Renal cortex interstitium (tissue), 11 donors: ENCODE measurements at regions not wholly inside any gene's neighbourhood (a gene's known extent, or its start where the extent isn't known, plus 50 kb on each side); places are given as distances from the start of the nearest gene placed in this dataset.

Experiments used
- DNase-seq, 11 donors: peaks; one replicate each; pipeline ENCODE4 v3.0.0-alpha.2; 2013; ENCODE audit warnings: low read depth in 9 of 11, low spot score in 4 of 11; ENCODE audit errors: extremely low read depth in 1 of 11

DNA sequence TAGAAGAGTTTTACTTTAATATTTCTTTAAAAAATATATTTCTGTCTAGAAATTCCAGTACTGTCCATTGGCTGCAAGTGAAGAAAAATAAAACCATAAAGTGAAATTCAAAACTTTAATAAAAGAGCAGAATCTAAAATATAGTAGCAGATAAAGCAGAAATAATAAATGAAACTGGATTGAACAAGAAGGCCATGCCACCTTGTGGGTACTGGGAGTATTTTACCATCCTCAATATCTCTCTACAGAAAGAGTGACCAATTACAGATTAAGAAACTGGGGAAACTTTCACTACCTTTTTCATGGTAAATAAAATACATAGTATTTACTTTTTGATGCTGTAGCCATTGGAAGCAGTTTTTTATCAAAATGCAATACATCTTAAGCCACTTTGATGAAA is 220.5 kb downstream of the BCAT1 start:
- no peak for DNase-seq

DNA sequence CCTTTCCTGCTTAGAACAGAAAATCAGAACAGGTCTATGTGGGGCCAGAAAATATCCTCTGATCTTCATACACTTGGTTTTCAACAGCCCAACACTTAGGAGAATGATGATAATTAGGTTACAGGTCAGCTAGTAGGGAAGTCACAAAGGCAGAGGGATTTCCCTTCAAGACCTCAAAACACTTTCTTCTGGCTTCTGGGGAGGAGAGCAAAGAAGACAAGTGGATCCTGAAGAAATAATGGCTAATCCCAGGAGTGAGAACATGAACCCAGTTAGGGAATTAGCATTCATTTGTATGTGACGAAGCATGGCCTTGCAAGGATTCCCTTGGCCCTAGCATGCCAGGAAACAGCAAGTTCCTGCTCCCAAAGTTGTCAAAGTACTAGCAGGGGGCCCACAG is 223.3 kb downstream of the BCAT1 start:
- DNase-seq: no peak

DNA sequence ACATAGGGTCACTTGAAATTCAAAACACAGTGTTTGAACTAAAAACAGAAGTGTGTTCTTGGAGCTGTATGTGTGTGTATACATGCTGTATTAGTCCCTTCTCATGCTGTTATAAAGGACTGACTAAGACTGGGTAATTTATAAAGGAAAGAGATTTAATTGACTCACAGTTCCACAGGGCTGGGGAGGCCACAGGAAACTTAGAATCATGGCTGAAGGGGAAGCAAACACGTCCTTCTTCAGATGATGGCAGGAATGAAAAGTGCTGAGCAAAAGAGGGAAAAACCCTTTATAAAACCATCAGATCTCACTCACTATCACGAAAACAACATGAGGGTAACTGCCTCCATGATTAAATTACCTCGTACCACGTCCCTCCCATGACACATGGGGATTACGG is 224.1 kb downstream of the BCAT1 start:
- no peak for DNase-seq

DNA sequence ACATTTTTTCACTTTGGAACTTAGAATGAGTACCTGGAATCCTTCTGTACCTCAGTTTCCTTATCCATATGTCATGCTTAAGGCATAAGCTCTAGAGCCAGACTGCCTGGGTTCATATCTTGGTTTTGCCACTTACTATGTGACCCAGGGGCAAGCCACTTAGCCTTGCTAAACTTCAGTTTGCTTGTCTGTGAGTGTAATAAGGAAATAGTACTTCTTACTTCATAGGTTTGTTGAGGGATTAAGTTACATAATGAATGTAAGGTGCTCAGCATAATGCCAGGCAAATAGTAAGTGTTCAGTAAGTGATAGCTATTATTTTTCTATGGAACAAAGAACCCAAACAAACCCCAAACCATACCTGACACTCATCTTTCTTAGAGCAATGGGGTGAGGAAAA is 225.1 kb downstream of the BCAT1 start:
- no peak for DNase-seq

DNA sequence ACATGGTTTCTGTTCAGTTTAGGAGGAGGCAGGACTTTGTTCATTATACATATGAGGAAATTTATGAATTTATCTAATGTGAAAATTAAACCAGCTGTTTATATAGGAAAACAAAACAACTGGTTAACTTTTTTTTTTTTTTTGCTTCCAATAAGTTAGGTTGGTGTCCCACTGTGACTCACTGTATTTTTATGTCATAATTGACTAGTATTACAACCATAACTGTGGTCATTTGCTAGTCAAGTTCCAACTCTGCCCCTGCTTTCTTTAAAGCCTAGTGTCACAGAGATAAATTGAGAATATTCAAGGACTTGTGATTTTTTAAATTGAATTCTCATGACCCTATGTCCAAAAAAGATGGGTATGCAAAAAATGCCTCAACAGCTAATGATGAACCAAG is 227.7 kb downstream of the BCAT1 start:
- DNase-seq: no peak

DNA sequence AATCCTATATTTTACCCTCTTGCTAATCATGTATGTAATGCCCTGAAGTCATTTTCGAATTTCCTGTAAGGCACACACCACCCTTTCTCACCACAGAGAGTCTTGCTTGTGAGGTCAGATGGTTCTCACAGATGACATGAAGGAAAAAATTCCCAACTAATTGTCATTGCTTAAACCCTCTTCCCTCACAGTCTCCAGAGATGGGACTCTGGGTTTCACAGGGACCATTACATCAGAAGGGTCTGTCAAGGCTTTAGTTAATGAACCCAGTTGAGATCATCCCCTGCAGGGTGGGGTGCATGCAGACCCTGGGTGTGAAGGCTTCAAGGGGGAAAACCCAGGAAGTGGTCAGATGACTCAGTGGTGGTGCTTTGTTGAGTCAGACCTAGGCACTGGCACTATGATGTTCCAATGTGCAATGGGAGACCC is 229.6 kb downstream of the BCAT1 start:
- DNase-seq: no peak

DNA sequence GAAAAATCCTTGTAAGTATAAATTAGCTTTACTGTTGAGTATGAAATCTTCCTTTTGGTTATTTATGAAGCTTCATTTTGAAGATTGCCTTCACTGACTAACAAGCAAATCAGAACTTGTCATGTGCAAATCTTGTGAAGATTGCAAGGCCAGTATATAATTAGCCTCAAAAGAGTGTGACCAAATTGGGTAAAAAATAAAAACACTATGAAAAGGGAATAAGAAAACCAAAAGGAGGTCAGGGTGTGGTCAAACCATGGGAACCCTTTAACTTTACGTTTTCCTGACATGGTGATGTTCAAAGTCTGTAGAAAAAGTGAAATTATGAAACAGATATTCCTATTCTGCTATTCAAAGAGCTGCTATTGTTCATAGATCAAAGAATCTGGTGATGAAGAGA is 230.3 kb downstream of the BCAT1 start:
- DNase-seq: no peak

DNA sequence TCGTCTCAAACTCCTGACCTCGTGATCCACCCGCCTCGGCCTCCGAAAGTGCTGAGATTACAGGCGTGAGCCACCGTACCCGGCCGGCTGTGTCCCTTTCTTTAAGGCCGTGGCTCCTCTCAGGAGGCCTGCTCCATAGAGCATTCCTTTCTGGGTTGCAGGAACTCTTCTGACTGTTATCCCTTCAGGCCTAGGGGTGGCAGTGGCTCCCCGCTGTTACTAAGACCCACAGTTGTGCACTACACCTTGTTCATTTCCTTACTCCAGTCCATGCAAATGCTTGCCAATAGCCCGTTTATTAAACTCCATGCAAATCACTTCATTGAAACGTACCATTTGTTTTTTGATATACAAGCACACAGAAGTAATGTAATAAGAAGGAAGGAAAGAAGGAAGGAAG is 234.7 kb downstream of the BCAT1 start:
- no peak for DNase-seq

DNA sequence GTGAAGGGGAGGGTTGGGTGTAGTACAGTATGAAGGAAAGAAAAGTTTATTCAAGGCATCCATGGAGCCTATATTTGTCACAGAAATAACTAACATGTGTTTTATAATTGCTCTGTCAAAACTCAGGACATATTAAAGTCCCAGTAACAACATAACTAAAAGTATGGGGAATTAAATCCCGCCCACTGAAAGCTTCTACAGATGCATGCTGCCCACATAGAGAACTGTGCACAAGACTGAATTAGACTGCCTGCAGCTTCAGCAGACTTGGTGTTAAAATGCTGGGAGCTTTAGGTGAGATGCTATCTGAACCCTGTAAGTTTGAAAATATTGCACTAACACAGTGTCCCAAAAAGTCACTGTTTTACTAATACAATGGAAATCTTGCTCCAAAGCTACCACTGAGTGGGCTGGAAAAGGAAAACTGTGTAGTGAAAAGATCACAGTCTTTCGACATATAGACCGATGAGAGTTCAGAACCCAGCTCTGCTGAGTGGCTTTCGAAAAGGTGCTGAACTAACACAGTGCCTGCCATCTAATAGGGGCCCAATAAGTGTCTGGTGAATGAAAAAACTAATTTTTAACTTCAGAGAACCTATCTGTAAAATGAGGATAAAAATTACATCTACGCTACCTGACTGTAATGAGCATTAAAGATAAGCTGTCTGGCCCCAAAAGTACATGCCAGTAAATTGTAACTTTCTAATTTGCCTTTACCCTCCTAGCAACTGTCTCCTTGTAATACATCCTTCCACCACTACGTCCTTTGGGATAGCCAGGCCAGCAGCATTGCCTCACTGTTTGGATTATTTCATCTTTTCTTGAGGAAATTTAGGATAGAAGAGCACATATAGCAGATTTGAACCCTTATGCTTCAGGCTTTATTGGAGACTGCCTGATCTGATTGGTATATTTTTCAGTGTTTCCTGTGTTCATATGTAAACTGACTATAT is 237.6 kb downstream of the BCAT1 start:
- no peak for DNase-seq

DNA sequence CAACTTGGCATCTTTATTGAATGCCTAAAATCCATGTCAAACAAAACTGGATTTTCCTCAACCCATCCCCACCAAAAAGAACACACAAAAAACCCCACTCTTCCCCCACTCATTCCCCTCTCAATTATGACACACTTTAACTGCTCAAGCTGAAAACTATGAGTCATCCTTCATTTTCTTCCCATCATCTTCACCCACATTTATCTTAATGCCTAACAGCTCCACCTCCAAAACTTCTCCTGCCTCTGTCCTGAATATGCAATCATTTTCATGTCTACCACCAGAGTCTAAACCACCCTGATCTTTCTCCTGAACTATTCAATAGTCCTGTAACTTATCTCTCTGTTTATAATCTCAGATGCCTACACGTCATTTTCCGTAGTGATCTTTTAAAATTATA is 239.7 kb downstream of the BCAT1 start:
- no peak for DNase-seq

DNA sequence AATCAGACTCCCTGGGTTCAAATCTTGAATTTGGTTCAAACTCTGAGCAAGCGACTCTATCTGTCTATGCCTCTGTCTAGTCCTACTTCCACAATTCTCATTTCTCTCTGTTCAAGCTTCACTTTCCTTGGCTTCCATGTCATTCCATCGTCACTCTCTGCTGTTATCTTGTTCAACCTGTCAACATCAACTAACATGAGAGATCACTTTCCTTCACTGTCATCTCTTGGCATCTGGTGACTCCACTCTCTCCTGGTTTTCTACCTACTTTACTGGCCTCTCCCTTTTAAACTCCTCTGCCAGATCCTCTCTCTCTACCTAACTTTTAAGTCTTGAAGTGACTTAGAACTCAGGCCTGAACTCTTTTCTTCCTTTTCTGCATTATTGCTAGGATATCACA is 240.2 kb downstream of the BCAT1 start:
- no peak for DNase-seq

DNA sequence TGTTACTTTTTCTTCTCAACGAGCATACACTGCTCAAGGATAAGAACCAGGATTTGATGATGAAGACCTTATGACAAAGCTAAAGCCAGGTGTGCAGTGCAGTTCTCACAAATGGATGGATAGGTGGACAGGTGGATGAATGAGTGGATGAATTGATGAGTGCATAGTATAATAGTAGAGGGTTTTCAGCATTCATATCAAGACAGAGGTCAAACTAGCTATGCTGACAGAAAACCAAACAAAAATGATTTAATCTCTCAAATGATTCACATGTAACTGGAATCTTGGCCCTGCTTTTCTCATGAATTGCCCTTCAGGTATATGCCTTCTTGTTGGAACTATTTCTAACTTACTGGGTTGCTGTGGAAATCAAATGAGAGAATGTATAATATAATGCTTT is 240.9 kb downstream of the BCAT1 start:
- no peak for DNase-seq

DNA sequence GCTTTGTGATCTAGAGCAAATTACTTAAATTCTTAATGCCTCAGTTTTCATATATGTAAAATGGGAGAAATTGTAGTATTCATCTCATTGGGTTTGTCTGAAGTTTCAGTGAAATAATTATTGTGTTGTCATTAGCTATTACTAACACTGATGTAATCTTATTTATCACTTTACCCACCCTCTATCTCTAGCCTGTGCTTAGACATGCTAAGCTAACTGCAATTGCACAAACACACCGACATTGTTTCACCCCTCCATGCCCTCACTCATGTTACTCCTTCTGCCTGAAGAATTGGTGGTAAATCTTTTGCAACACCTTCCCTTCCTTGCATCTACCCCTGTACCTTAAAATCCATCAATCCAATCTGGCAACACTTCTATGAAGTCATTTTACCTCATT is 241.6 kb downstream of the BCAT1 start:
- DNase-seq: no peak

DNA sequence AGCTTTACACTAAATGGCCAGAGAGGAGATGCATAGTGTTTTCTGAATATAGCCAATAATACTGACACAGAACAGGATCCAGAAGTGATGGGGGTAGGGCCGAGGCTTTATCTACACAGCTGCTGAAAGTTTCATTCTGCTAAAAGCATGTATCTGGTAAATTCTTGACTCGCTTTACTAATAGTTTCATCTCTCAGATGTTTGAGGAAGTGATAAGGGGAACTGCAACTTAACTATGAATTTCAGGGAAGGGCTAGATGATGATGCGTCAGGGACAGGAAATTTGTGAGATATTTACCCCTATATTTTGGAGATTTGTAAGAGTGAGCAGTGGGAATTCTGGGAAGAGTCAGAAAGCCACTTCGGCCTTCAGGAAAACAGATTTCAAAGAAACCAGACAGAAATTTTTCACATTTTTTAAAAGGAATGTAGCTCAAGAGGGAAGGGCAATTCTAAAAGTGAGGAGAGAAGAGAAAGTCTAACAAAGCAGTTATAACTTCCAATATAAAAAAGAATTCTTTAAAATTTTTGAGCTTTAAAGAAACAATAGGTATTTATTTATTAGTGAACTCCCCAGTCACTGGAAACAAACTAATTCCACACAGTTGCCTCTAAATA is 243.1 kb downstream of the BCAT1 start:
- no peak for DNase-seq

DNA sequence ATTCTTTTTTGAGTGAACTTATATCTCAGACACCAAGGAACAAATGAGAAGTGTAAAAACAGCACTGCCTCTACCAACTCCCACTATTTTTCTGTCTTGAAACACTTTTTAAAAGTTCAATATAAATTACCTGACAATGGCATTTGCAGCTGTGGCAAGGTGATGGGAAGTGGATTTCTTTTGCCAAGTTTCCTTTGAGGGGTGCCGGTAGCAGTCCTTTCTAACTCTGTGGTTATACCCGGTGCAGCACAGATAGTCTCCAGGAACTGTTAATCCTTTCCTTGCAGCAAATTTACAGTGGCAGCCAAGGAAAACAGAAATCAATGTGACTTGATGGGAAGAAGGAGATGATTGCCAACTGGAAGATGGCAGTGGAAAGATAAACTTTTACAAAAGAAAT is 243.7 kb downstream of the BCAT1 start:
- DNase-seq: no peak

DNA sequence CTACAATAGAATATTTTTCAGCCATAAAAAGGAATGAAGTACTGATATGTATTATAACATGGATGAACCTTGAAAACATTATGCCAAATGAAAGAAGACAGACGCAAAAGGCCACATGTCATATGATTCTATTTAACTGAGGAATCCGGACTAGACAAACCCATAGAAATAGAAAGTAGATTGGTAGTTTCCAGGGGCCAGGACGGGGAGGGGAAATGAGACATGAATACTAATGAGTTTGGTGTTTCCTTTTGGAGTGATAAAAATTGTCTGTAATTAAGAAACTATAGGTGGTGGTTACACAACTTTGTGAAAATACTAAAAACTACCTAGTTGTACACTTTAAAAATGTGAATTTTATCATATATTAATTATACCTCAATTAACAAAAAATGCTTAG is 247.6 kb downstream of the BCAT1 start:
- DNase-seq: no peak

DNA sequence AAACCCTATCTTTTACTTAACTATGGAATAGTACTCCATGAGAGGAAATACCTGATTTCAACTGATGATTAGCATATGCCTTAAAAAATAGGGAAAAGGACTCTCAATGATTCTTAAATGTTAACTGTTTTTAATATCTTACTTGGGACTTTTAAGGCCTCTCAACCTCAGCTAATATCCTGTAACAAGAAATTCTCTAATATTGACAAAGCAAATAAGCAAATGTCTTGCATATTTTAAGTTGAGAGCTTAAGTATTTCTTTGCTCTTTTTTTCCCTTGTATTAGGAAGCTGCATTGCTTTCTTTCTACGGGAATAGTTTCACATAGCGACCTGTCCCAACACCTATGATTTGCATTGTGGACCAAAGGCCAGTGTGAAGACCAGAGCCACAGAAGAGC is 249.9 kb downstream of the BCAT1 start:
- no peak for DNase-seq

DNA sequence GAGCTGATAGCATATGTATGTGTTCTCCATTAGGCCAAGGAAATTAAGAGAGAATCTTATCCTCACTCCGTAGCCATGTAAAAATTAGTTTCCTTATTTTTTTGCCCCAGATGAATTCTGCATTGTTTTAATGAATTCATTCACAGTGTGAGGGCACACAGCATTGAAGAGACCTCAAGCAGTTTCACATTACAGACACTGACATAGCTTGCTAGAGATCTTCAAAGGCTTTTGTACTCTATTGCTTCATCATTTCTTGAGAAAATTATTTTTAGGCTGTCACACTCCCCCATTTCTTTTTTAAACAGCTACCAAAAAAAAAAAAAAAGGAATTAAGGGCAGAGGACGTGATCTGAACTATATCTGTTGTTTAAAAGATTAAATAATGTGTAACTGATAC is 251.1 kb downstream of the BCAT1 start:
- DNase-seq: no peak

DNA sequence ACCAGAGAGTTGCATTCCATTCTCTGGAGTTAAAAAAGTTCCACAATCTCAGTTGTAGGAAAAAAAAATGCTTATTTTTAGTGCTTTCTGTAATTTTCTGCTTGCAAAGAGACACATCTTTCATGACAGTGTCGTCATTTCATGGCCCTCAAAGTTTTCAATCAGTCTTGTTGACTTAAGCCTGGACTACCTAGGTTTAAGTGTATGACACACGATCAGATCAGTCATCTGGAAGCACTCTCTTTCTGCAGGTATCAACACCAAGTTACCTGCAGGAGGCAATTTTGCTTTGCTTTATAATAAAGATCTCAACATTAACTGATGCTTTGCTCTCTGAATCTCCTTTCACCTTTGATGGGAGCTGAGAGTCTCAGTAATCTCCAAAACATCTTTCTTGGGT is 251.6 kb downstream of the BCAT1 start:
- no peak for DNase-seq

DNA sequence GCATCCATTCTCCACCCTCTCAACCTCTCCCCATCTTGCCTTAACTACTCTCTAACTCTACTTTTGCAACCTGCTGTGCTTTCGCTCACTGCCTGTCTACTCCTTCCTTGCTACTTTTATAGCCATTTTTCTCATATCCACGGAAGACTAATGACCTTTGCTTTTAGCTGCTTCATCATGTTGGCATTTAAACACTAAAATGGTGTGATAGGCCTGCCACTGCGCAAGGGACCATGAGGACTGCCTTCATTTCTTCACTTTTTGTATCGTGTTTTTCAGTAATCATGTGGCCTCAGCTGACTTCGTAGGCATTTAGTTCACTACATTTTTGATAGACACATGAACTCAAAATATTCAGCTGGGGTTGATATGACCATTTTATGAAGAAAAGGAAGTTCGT is 252.1 kb downstream of the BCAT1 start:
- no peak for DNase-seq
